ENCODE measurements at regions not wholly inside any gene's neighbourhood (a gene's known extent, or its start where the extent isn't known, plus 50 kb on each side); places are given as distances from the start of the nearest gene placed in this dataset.
"Not testable (repeated sequence)": the region's sequence is repeated elsewhere in the genome, so short reads cannot be mapped to it uniquely, and the experiment has no call there.

DNA sequence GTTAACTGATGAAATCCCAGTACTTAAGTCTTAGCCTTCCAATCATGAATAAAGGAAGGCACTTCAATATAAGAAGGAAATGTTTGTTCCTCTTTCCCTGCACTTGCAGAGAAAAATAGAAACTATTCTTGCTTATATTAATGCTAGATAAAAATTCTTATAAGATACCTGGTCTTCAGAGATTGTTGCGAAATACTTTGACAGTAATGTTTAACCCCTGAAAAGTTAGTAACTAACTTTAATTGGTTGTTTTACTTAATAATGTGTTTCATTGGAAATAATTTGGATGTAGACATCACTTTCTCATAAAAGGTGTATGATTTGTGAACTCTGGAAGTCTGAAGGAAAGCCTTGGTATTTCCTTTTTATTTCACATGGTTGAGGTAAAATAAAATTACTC, 294.2 kb upstream of the SYNCRIP start:
- no peak for DNase-seq

GRCh38 chr6:85923013-85923430, 280.3 kb upstream of the SYNCRIP start:
- peak in 1 of 2 experiments; percentile 29 for DNase-seq

GRCh38 chr6:85920782-85921181, 278.1 kb upstream of the SYNCRIP start:
- DNase-seq, result no peak

- DNase-seq, result no peak
Observed at GRCh38 chr6:85917522-85917921, 274.8 kb upstream of the SYNCRIP start.

- DNase-seq, result no peak
Observed at GRCh38 chr6:85913001-85913400, 270.3 kb upstream of the SYNCRIP start.

GRCh38 chr6:85912582-85912981, 269.9 kb upstream of the SYNCRIP start:
- no peak for DNase-seq

DNA sequence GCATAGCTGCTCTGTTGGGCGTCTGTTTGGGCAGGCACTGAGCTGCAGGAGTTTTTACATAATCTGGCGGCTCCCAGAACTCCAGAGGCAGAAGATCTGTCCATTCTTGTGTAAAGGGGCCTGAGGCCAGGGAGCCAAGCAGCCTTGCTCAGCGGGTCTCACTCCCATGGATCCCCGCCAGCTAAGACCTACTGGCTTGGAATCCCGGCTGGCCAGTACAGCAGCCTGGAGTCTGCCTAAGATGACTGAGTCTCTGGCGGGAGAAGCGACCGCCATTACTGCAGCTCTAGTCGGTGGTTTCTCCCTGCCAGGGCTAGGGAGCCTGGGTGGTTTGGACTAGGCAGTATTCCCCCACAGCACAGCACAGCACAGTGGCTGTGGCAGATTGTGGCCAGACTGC, 268.4 kb upstream of the SYNCRIP start:
- no peak for DNase-seq

- not testable (repeated sequence) for DNase-seq
Observed at GRCh38 chr6:85908120-85908519, 265.4 kb upstream of the SYNCRIP start.

DNA sequence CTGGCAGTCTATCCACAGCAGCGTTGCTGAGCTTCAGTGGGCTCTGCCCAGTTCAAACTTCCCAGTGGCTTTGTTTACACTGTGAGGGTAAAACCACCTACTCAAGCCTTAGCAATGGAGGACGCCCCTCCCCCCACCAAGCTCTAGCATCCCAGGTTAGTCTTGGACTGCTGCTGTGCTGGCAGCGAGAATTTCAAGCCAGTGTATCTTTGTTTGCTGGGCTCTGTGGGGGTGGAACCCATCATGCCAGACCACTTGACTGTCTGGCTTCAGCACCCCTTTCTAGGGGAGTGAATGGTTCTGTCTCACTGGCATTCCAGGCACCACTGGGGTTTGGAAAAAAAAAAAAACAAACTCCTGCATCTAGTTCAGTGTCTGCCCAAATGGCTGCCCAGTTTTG, 249.7 kb upstream of the SYNCRIP start:
- DNase-seq, result no peak

- no peak for DNase-seq
Observed at GRCh38 chr6:85887461-85887860, 244.8 kb upstream of the SYNCRIP start.

DNA sequence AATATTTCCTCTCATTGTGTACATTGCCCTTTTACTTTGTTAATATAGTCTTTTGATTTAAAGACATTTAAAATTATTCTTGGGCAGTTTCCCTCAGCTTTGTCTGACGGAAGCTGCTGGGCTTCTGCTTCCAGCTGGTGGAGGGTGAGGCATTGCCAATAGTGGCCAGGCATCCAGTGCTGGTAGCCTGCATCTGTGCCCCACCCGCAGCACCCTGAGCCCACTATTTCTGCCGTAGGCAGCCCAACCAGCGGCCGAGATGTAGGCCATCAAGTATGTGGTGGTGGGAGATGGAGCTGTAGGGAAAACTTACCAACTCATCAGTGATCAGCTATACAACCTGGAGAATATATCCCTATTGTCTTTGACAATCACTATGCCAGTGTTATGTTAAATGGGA, 226.0 kb upstream of the SYNCRIP start:
- DNase-seq, result no peak

- DNase-seq, result no peak
Observed at GRCh38 chr6:85867595-85867994, 224.9 kb upstream of the SYNCRIP start.

DNA sequence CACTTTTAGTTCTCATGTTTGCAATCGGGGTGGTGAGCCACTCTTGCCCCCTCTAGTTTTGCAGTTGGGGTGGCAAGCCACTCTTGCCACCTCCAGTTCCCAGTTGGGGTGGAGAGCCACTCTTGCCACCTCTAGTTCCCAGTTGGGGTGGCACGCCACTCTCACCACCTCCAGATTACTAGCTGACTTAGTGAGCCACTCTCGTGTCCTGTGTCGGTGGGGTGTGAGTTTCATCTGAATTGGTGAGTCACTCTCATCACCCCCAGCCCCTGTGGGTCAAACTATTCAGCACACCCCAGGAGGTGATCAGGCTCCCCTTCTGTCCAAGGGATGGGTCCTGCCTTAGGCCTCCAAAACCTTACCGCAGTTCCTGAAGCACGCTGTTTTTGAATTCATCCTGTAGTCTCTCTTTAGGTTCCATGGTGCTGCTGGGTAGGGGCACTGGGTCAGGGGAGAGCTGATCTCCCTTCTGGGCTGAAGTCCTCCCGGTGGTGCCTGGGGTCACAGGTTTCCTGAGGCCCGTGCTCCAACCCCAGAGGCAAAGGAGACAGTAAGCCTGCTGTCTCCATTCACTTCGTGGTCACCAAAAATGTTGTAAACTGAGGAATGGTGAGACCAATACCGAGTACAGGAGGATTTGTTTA, 224.2 kb upstream of the SYNCRIP start:
- DNase-seq, result no peak

DNA sequence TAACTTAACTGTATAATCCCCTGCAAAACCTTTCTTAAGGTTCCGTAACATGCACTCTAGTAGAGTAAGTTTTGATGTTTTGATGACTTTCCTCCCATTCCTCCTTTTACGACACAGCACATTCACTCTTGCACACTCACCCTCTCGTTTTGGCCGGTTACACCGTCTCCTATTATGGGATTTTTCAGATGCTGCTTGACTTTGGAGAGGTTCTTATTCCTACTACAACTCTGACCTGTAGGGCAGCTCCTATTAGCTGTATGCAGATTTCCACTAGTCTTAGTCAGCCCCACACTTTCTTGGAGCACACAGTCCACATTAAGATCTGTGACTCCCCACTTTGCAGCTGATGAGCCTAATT, 223.7 kb upstream of the SYNCRIP start:
- DNase-seq, result no peak

- DNase-seq, result no peak
Observed at GRCh38 chr6:85865420-85866369, 223.0 kb upstream of the SYNCRIP start.

- DNase-seq, result no peak
Observed at GRCh38 chr6:85864453-85865401, 222.0 kb upstream of the SYNCRIP start.

- no peak for DNase-seq
Observed at GRCh38 chr6:85856235-85856634, 213.5 kb upstream of the SYNCRIP start.

- DNase-seq, result not testable (repeated sequence)
Observed at GRCh38 chr6:85838351-85839119, 195.8 kb upstream of the SYNCRIP start.

- DNase-seq, result no peak
Observed at GRCh38 chr6:85828973-85829372, 186.3 kb upstream of the SYNCRIP start.

DNA sequence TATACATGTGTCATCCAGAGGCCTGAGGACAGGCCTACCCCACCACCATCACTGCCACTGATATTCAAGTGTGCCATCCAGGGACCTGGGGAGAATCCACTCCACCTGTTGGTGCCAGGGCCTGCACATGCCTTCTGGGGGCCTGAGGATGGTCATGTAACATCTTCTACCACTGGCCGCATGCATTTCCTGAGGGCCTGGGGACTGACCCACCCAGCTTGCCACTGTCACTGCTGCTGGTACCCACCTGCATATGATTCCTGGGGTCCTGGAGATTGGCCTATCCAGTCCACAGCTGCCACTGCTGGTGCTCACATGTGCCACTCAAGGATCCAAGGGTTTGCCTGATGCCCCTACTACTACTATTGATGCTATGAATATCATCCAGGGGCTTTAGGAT, 184.3 kb upstream of the SYNCRIP start:
- no peak for DNase-seq

DNA sequence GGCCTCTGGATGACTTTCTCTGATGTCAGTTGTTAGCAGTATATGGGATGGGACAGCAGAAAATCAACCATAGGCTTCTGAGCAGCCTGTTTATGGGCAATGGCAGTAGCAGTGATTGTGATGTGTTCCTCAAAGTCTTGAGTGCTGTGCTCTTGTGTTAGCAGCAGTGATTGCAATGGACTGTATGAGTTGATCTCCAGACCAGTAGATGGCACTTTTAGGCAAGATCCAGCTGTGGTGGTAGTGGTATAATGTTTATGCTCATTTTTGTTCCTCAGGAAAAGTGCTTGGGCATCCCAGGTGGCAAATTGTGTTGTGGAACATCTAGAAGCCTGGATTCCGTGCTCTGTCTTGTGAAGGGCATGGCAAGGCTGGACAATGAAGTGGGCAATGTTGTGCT, 181.6 kb upstream of the SYNCRIP start:
- no peak for DNase-seq

GRCh38 chr6:85810558-85810957, 167.9 kb upstream of the SYNCRIP start:
- DNase-seq, result no peak

All from NCI-H446 (cell line).